Activated CD8-positive, alpha-beta T cell treated with anti-CD3 and anti-CD28 coated beads, Interleukin-2, amount 10 ng/mL, durations not matched to agents 7 days and 5 days (primary cell): ENCODE measurements at regions not wholly inside any gene's neighbourhood (a gene's known extent, or its start where the extent isn't known, plus 50 kb on each side); places are given as distances from the start of the nearest gene placed in this dataset.
"Not testable (repeated sequence)": the region's sequence is repeated elsewhere in the genome, so short reads cannot be mapped to it uniquely, and the experiment has no call there.

Experiments
- ATAC-seq: fragments of 150-1000 bp; cut with Tn5 transposase; one replicate; pipeline ENCODE4 v1.10.0; 2021; ENCODE audit warnings: moderate library complexity
- CTCF ChIA-PET: fragments of 350-600 bp; sonication (Branson Sonifier 250); formaldehyde crosslinking; loops from one replicate; lab custom pipeline; 2021; ENCODE audit warnings: antibody characterized with exemption; lab: Charles Lee
- POLR2A ChIA-PET: fragments of 350-600 bp; sonication (Branson Sonifier 250); formaldehyde crosslinking; loops from one replicate; lab custom pipeline; 2021; ENCODE audit warnings: antibody characterized with exemption; lab: Charles Lee
- DNase-seq: peaks from one replicate; pipeline ENCODE4 v3.0.0-alpha.2; 2020
- H3K27ac Mint-ChIP-seq: one replicate; pipeline ENCODE4 v1.8.0; 2021; ENCODE audit warnings: mild to moderate bottlenecking, mixed read lengths
- H3K27me3 Mint-ChIP-seq: one replicate; pipeline ENCODE4 v1.8.0; 2021; ENCODE audit warnings: low read depth, mixed read lengths
- H3K36me3 Mint-ChIP-seq: one replicate; pipeline ENCODE4 v1.8.0; 2021; ENCODE audit warnings: low read depth, mixed read lengths
- H3K4me1 Mint-ChIP-seq: one replicate; pipeline ENCODE4 v1.8.0; 2021; ENCODE audit warnings: low read depth, mixed read lengths
- H3K4me3 Mint-ChIP-seq: one replicate; pipeline ENCODE4 v1.8.0; 2021; ENCODE audit warnings: mild to moderate bottlenecking, mixed read lengths
- H3K9me3 Mint-ChIP-seq: one replicate; pipeline ENCODE4 v1.8.0; 2022; ENCODE audit warnings: mixed read lengths; ENCODE audit not compliant: insufficient read depth

DNA sequence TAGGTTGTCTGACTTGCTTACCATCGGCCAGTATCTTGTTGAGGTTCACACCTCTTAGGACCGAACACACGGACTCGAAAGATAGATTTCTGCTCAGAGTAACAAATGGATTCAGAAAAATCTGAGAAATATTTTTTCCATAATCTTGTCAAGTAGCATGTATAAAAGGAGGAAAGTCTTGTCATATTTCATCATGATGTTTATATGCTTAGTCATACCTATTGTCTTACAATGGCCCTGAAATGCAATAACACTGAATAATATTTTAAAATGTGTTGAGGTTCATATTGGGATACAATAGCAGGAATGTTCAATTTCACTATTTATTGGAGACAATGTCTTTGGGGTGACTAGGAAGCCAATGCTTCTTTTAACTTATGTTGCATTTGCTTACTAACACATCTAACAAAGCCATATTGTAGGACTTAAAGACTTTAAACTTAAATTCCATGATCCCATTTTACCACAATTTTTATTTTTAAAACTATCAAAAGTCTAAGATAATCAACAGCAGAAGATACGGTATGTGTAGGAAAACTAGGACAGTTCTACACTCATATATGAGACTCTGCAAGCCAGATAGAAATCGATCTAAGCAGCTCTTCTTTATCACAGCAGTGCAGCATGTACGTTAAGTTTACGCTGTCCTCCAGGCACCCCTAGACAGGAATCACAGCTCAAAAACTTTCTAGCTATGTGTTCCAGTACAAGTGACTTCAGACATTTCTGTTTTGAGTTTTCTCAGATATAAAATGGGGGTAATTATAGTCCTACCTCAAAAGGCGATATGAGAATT lies 135.7 kb upstream of the CAV2 start:
- Mint-ChIP-seq H3K27me3 (peaks cover 5% of the 10 kb centered on the region), H3K9me3 (no peaks in the 10 kb centered on the region), H3K27ac (no peak overlapping the region), H3K4me1 (no peaks in the 10 kb centered on the region), H3K4me3 (no peak overlapping the region), H3K36me3 (no peaks in the 10 kb centered on the region)
- DNase-seq (no peak), ATAC-seq (no peak)
- ChIA-PET POLR2A (no interaction called here), CTCF (no interaction called here)

DNA sequence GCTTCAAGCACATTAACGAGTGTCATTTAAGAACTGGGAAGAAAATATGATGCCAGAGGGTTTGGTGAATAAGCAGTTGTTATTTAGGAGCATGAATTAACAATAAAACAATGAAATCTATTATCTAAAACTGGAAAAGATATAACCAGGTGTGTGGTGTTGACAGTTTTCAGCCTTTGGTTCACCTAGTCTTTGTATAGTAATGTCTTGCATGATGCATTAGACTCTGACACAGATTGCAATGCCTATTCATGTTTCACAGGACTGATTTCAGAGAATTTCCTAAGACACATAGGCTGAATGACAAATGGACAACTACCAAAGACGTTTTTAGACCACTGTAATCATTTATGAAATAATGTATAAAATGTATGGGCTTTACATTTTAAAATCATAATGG lies 135.1 kb upstream of the CAV2 start:
- no peaks in the 10 kb centered on the region for H3K4me1 Mint-ChIP-seq
- H3K9me3 Mint-ChIP-seq = no peaks in the 10 kb centered on the region
- ATAC-seq (no peak), DNase-seq (no peak)
- peaks cover 5% of the 10 kb centered on the region for H3K27me3 Mint-ChIP-seq
- ChIA-PET POLR2A (no interaction called here), CTCF (no interaction called here)
- H3K4me3 Mint-ChIP-seq = no peak overlapping the region
- no peak overlapping the region for H3K27ac Mint-ChIP-seq
- H3K36me3 Mint-ChIP-seq = no peaks in the 10 kb centered on the region

DNA sequence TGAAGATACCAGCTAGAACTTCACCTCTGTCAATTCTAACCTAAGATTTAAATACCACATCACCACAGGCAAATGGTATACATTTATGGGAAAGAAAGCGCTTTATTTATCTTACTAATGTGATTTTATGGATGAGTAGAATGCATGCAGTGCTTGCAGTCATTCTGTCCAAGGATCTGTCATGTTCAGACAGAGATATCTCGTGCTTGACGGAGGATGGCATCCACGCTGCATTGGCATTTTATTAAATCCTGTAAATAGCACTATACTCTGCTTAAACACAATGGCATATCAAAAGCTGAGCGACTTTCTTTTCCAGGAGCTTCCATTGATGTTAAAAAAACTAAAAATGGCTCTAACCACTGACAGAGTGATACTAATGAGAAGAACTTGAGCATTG lies 133.7 kb upstream of the CAV2 start:
- ATAC-seq (no peak), DNase-seq (no peak)
- Mint-ChIP-seq H3K27ac (no peak overlapping the region), H3K36me3 (no peaks in the 10 kb centered on the region), H3K9me3 (no peaks in the 10 kb centered on the region), H3K4me1 (no peaks in the 10 kb centered on the region), H3K27me3 (peaks cover 5% of the 10 kb centered on the region), H3K4me3 (no peak overlapping the region)
- CTCF ChIA-PET = no interaction called here
- POLR2A ChIA-PET = no interaction called here

DNA sequence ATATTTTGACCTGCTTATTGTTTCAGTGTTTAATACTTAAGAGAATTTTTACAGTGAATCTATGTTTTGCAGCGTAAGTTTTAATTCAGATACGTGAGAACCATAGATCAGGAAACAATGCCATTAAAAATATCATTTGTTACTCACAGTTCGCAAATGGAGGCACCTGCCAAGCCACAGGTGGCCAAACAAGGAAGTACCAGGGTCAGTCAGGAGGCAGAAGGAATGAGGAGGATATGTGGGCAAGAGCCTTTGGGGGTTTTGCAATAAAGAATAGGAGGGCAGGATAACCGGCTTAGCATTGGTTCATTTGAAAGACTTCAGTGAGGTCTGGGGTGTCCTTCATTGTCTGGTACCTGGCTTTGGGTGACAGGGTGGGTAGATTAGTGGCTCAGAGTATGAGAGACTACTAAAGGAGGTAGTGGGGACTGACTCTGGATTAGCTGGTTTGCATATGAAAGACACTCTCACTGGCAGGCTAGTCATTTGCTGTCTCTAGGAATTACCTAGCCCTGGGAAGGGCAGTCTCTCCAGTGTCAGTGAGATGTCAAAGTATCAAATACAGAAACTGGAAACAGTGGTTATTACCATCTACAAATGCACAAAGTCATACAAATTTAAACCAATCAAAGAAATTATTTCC lies 132.2 kb upstream of the CAV2 start:
- no peak overlapping the region for H3K27ac Mint-ChIP-seq

DNA sequence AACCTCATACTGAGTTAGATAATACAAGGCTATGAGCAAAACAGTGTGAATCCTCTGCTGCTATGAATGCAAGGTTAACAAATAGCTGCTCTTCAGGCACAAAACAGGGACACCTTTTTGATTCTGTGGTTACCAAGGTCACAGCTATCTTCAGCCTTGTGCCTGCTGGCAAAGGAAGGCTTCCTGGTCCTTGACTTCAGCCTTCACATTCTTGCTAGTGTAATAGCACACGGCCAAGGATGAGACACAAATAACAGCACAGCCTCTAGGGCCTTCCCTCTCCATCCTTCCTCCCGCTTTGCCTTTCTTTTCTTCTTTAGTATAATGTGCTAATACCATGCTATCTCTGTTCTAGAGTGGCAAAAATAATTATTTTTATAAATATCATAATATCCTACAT lies 130.6 kb upstream of the CAV2 start:
- Mint-ChIP-seq H3K4me1 (no peaks in the 10 kb centered on the region), H3K27me3 (peaks cover 5% of the 10 kb centered on the region)
- ATAC-seq = no peak

More for the DNA sequence above, 132.2 kb upstream of the CAV2 start:
- POLR2A ChIA-PET = no interaction called here
- ATAC-seq (no peak), DNase-seq (no peak)
- no peaks in the 10 kb centered on the region for H3K4me1 Mint-ChIP-seq
- peaks cover 5% of the 10 kb centered on the region for H3K27me3 Mint-ChIP-seq
- no peaks in the 10 kb centered on the region for H3K9me3 Mint-ChIP-seq
- CTCF ChIA-PET = no interaction called here
- H3K36me3 Mint-ChIP-seq = no peaks in the 10 kb centered on the region
- no peak overlapping the region for H3K4me3 Mint-ChIP-seq

DNA sequence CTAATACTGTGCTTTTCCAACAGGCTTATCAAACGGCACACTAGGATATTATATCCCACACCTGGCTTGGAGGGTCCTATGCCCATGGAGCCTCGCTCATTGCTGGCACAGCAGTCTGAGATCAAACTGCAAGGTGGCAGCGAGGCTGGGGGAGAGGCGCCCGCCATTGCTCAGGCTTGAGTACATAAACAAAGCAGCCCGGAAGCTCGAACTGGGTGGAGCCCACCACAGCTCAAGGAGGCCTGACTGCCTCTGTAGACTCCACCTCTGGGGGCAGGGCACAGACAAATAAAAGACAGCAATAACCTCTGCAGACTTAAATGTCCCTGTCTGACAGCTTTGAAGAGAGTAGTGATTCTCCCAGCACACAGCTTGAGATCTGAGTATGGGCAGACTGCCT lies 128.0 kb upstream of the CAV2 start:
- H3K9me3 Mint-ChIP-seq, DNase-seq, H3K36me3 Mint-ChIP-seq, H3K4me3 Mint-ChIP-seq, H3K27me3 Mint-ChIP-seq, ATAC-seq, H3K4me1 Mint-ChIP-seq, POLR2A ChIA-PET, CTCF ChIA-PET, H3K27ac Mint-ChIP-seq: not testable (repeated sequence)

More for the DNA sequence above, 130.6 kb upstream of the CAV2 start:
- Mint-ChIP-seq H3K27ac (no peak overlapping the region), H3K4me3 (no peak overlapping the region), H3K9me3 (no peaks in the 10 kb centered on the region), H3K36me3 (no peaks in the 10 kb centered on the region)
- CTCF ChIA-PET = no interaction called here
- POLR2A ChIA-PET = no interaction called here
- no peak for DNase-seq

DNA sequence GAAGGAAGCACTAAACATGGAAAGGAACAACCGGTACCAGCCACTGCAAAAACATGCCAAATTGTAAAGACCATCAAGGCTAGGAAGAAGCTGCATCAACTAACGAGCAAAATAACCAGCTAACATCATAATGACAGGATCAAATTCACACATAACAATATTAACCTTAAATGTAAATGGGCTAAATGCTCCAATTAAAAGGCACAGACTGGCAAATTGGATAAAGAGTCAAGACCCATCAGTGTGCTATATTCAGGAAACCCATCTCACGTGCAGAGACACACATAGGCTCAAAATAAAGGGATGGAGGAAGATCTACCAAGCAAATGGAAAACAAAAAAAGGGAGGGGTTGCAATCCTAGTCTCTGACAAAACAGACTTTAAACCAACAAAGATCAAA lies 126.3 kb upstream of the CAV2 start:
- POLR2A ChIA-PET, H3K27ac Mint-ChIP-seq, H3K27me3 Mint-ChIP-seq, ATAC-seq, H3K36me3 Mint-ChIP-seq, H3K9me3 Mint-ChIP-seq, H3K4me1 Mint-ChIP-seq, DNase-seq, H3K4me3 Mint-ChIP-seq, CTCF ChIA-PET: not testable (repeated sequence)

DNA sequence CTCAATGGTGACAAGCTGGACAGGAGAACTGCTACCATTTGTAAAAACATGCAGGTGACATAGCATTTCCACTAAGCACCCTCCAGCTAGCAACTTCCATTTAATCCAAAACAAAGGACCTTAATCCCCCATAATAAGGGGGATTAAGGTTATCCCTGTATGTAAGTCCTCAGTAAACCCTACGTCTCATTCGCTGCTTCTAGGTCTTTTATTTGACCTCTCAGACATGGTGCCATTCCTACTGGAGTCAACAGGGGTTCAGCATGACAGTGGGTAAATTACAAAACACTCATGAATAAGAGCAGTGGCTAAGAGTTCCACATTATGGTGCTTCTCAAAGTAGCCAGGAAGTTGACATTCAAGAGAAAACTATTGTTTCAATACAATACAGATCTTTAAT lies 121.8 kb upstream of the CAV2 start:
- Mint-ChIP-seq H3K27ac (no peak overlapping the region), H3K4me1 (no peaks in the 10 kb centered on the region), H3K9me3 (no peaks in the 10 kb centered on the region), H3K27me3 (no peaks in the 10 kb centered on the region), H3K36me3 (no peaks in the 10 kb centered on the region), H3K4me3 (no peak overlapping the region)
- ATAC-seq (no peak), DNase-seq (no peak)
- ChIA-PET POLR2A (no interaction called here), CTCF (no interaction called here)

DNA sequence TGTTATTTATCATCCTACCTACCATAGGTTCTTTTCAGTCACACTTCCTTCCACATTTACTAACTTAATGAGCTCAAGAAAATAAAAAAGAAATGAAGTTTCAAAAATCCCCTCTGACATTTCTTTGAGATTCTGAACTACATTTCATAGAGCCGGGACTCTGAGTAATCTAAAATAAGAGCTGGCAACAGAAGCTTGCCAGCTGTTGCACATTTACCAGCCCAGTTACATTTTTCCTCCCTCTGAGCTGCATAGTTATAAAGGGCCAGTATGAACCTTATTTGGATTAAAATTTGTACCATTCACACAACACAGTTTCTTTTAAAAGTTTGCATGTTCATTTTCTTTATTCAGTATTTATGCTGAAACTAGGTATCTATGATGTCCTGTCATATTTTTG lies 119.5 kb upstream of the CAV2 start:
- no peak overlapping the region for H3K27ac Mint-ChIP-seq
- DNase-seq = no peak
- ChIA-PET POLR2A (no interaction called here), CTCF (no interaction called here)
- no peak for ATAC-seq
- H3K4me3 Mint-ChIP-seq = no peak overlapping the region
- H3K9me3 Mint-ChIP-seq = no peaks in the 10 kb centered on the region
- H3K36me3 Mint-ChIP-seq = no peaks in the 10 kb centered on the region
- no peaks in the 10 kb centered on the region for H3K4me1 Mint-ChIP-seq
- no peaks in the 10 kb centered on the region for H3K27me3 Mint-ChIP-seq

DNA sequence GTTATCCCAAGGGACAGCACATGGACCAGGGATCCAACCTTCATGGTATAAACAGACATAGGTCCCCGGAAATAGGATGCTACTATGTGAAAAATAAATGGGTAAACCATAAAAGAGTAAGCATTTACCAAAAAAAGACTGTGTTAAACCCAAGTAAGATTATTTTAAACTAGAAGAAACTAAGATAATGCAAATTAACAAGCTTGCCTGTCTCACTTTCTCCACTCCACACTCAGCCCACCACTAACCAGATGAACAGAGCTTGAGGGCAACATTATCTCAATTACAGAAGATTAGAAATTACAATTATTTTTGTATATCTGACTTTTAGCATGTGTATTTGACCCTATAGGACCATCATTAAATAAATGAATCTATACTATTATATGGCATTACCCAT lies 117.2 kb upstream of the CAV2 start:
- ATAC-seq = no peak
- H3K4me1 Mint-ChIP-seq = no peaks in the 10 kb centered on the region
- H3K27ac Mint-ChIP-seq = no peak overlapping the region
- H3K27me3 Mint-ChIP-seq = no peaks in the 10 kb centered on the region
- ChIA-PET CTCF (no interaction called here), POLR2A (no interaction called here)
- no peaks in the 10 kb centered on the region for H3K36me3 Mint-ChIP-seq
- H3K9me3 Mint-ChIP-seq = no peaks in the 10 kb centered on the region
- DNase-seq = no peak
- no peak overlapping the region for H3K4me3 Mint-ChIP-seq

DNA sequence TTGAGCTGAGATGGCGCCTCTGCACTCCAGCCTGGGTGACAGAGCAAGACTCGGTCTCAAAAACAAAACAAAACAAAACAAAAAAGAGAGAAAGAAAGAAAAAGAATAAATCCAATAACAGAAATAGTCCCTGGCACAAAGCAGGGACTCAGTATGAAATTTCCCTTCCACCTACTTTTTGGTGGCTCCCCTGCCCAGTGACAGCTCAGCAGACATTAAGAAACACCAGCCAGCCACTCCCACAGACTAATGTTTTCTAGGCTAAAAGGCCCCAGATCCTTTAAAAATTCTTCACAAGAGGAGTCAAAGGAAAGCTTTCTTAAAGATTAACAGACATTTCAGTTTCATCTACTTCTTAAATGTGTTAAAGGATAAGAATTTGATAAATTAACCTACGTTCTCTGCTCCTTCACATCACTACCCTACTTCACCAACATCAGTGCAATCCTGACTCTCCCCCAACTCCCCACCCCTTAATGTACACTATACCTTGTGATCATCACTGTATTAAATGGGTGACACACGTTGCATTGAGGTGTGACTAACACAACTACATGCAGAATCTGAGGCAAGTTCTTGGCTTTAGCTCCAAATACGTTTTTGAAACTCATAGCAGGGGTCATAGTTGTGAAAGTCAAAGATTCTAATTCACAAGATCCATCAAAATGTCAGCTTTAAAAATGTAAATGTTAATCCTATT lies 114.5 kb upstream of the CAV2 start:
- ATAC-seq = no peak
- ChIA-PET CTCF (no interaction called here), POLR2A (no interaction called here)
- no peaks in the 10 kb centered on the region for H3K36me3 Mint-ChIP-seq
- no peaks in the 10 kb centered on the region for H3K4me1 Mint-ChIP-seq
- no peak for DNase-seq
- no peaks in the 10 kb centered on the region for H3K27me3 Mint-ChIP-seq
- H3K4me3 Mint-ChIP-seq = no peak overlapping the region
- H3K9me3 Mint-ChIP-seq = no peaks in the 10 kb centered on the region
- no peak overlapping the region for H3K27ac Mint-ChIP-seq

DNA sequence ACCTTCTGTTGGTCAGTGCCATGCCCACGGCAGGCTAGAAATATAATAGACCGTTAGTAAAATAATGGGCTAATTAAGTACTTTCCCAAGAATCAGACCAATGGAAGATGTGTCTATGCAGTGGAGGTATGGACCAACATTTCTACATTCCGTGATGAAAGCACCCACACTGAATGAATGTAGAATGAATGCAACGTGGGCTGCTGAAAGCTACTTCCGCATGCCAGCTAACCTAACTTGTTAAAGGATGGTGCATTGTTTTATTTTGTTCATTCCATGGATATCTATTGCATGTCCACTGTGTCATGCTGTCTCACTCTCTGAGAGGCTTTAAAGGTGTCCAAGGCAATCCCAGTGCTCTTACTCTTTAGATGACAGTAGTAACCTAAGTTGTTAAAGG lies 112.9 kb upstream of the CAV2 start:
- Mint-ChIP-seq H3K27ac (no peak overlapping the region), H3K27me3 (no peaks in the 10 kb centered on the region), H3K9me3 (no peaks in the 10 kb centered on the region), H3K36me3 (no peaks in the 10 kb centered on the region), H3K4me3 (no peak overlapping the region), H3K4me1 (no peaks in the 10 kb centered on the region)
- ChIA-PET POLR2A (no interaction called here), CTCF (no interaction called here)
- DNase-seq (no peak), ATAC-seq (no peak)
